GM21576 (cell line): ENCODE measurements at regions not wholly inside any gene's neighbourhood (a gene's known extent, or its start where the extent isn't known, plus 50 kb on each side); places are given as distances from the start of the nearest gene placed in this dataset.

Experiments used
- ATAC-seq: cut with Tn5 transposase; IDR thresholded peaks from one replicate; pipeline ENCODE4 v1.9.1; 2021; ENCODE audit warnings: mild to moderate bottlenecking, moderate library complexity; ENCODE audit not compliant: unreplicated experiment

DNA sequence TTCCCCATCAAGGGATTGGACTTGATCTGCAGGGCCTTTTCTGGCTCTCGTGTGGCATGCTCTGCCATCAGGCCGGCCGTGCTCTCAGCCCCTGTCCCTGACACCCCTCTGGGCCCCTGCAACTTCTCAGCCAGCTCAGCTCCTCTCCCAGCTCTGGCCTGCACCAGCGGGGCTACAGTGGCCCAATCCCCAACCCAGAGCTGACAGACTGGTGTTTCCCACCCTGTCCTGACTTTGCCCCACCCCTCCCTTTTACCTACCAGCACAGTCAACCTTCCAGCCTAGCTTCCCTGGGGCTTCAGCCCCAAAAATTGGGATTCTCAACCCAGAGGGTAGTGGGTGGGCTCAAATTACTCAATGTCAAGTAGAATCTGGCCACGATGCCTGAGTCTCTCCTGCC lies 149.3 kb downstream of the SYF2 start:
- no peak for ATAC-seq

- no peak for ATAC-seq
Measured at GRCh38 chr1:25082216-25082899, 149.9 kb downstream of the SYF2 start.

DNA sequence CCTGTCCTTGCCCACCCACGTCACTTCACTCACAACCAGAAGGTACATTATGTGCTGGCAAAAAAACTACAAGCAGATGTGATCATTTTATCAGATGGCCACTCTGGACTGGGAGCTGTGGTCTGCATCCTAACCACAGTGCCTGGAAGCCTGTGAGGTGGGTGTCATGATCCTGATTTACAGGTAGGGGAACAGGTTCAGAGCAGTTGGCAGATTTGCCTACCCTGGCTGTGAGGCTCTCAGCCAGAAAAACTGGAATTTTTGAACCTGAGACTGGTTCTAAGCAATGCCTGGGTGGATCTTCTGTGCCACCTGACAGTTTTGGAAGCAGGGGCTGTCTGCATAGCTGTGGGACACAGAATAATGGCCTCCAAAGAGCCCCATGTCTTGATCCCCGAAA lies 150.8 kb downstream of the SYF2 start:
- no peak for ATAC-seq

DNA sequence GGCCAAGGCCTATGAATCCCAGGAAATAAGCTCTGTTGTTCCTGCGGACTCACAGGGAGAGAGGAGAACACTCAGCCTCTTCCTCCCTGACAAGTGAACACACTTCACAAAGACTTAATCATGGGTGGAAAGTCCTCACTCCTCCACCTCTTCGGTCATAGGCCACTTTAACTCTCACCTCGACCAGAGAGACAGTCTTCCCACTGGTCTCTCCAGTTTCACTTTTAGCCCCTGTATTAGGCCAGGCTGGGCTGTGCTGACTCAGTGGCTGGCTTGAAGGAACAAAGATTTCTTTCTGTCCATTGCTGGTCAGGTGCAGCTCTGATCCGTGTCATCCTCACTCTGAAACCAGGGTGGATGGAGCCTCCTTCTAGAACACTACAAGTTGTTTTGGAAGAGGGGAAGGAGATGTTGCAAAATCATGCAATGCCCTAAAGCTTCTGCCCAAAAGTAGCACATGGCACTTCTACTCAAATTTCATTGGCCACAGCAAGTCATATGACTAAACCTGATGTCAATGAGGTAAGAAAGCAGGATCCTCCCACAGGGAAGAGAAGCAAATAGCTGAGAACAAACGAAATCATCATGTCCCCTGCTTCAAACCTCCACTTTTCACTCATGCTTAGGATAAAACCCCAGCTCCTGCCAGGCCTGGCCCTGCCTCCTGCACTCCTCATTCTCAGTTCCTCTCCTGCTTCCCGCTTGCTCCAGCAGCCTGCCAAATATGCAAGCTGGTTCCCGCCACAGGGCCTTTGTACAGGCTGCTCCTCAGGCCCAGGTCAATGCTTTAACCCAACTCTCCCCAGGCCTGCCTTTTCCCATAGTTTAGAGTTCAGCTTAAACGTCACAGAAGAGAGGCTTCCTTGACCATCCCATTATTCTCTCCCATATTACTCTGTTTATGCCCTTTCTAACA lies 150.5 kb upstream of the RUNX3 start:
- no peak for ATAC-seq

- ATAC-seq, result no peak
Measured at GRCh38 chr1:25079048-25079447, 149.0 kb upstream of the RUNX3 start.

DNA sequence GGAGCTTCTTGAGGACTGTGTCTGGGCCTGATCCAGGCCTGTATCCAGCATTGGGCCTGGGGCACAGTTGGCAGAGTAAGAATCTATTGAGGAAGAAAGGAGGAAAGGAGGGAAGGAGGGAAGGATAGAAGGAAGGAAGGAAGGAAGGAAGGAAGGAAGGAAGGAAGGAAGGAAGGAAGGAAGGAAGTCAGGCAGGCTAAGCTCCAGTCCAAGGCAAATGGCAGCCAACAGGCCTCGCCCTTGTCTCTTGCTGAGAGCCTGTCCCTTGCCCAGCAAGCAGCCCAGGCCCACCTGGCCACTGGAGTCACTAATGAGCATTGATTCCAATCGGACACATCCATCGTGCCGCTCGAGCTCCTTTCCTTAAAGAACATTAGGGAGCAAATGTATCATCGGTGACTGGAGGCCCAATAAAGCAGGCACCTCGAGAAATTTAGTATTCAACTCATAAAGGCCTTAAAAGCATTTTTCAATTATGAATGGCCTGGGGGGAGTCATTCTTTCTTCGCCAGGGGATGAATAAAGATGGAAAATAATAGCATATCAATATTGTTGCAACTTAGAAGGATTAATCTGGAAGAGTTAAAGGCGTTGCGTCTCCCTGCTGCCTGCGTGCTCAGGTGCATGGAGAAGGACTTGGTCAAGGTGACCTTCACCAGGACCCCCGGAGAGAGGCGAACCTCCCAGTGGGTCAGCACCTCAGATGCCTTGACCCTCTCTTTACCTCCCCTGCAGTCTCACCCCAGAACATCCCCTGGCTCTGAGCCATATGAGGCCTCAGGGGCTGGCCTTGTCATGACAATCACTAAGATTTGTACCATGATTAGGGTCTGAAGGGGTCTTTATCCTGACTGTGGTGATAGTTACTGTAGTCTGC lies 144.5 kb upstream of the RUNX3 start:
- ATAC-seq, result no peak

DNA sequence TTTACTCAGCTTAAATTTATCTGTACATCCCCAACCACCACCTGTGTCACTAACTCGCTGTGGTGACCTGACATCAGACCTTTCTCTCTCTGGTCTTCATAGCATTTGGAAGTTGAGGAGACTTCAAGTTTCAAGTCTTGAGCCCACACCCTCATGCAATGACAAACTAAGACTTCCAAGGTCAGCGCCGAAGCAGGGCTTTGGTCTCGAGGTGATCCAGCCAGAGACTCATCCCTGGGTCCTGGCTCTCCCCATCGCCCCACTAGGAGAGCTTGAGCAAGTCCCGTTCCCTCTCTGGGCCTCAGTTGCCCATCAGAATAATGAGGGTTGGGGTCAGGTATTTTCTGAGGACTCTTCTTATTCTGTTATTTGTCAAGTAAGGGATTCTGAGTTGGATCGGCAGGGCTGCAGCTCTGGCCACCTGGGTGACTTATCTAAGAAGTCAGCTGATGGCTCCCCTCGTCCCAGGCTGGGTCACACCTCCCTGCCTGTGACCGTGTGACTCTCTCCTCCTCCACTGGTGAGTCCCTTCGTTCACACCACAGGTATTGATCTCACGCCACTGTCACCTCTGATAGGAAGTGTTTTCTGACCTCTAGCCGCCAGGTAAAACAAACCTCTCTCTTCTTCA lies 143.7 kb upstream of the RUNX3 start:
- no peak for ATAC-seq

- ATAC-seq, result no peak
Measured at GRCh38 chr1:25072461-25072860, 142.4 kb upstream of the RUNX3 start.

- no peak for ATAC-seq
Measured at GRCh38 chr1:25068829-25069228, 138.8 kb upstream of the RUNX3 start.

DNA sequence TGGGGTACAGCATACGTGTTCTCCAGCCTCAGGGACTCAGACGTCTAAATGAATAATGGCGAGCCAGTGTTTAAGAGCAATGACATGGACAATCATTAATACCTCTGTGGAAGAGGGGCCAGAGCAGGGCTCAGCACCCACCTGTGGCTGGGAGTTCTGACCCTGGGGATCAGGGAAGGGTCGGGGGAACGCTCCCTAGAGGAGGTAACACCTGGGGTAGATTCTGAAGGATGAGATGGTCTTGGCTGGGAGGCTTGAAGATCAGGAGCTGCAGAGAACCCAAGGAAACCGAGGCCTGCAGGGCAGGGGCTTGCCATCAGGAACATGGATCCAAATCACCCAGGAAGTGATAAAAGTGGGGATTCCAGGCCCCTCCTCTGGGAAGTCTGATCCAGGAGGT lies 138.2 kb upstream of the RUNX3 start:
- ATAC-seq, result no peak

DNA sequence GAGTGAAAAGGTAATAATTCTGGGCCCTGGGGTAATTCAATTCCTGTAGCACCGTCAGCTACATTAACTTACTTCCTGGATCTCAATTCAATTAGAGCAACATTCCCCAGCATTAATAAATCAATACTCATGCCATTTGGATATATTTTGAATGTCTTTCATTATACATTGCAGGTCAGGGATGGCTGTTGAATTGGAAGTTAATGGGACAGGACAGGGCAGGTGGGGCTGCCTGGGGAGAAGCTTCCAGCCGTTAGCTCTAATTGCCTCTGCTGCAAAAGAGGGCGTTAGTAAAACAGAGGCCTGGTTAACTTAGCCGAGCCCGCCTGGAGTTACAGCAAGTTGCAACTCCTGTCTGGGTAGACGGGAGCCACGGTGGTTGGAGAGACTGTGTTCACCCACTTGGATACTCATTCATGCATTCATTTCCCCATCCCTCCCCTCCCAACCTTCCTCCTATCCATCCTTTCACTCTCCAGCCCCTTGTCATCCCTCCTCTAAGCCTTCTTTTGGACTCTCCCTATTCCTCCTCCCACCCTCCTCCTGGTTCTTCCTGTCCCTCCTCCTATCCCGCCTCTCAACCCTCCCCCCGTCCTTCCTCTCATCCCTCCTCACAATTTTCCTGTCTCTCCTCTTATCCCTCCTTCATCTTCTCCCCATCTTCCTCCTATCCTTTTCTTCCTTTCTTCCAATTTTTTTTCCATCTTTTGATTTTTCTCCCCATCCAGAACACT lies 137.6 kb upstream of the RUNX3 start:
- no peak for ATAC-seq

GRCh38 chr1:25066731-25067517 lies 136.8 kb upstream of the RUNX3 start:
- ATAC-seq, result no peak

- no peak for ATAC-seq
Measured at GRCh38 chr1:25066256-25066655, 136.2 kb upstream of the RUNX3 start.

DNA sequence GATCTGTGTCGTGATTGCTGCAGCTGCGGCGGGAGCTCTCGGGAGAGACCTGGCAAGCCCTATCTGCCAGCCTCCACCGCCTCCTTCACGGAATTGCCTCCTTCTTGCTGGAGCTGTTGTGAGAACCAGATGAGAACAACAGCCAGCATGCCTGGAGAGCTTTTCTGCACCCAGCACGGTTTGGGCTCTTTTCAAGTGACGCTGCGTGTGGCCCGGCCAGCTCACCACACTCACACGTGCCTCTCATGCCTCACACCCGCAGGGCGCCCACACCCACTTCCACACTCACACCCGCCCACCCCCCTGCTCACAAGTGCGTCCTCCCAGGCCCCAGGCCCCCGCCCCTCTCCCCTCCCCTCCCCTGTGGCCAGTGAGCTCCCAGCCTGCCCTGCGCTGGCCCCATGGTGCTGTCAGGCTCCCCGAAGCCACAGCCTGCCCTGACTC lies 135.7 kb upstream of the RUNX3 start:
- ATAC-seq, result no peak

GRCh38 chr1:25065321-25065721 lies 135.2 kb upstream of the RUNX3 start:
- ATAC-seq, result no peak

- no peak for ATAC-seq
Measured at GRCh38 chr1:25064465-25065240, 134.6 kb upstream of the RUNX3 start.

GRCh38 chr1:25063591-25064416 lies 133.7 kb upstream of the RUNX3 start:
- ATAC-seq, result no peak
